SJCRH30 (cell line): ENCODE measurements at regions not wholly inside any gene's neighbourhood (a gene's known extent, or its start where the extent isn't known, plus 50 kb on each side); places are given as distances from the start of the nearest gene placed in this dataset.
"Not testable (repeated sequence)": the region's sequence is repeated elsewhere in the genome, so short reads cannot be mapped to it uniquely, and the experiment has no call there.

Source experiments
- DNase-seq, 2 experiments: peaks; one replicate each; pipeline ENCODE4 v3.0.0-alpha.2; 2015 to 2020
- H3K27ac ChIP-seq: fragments of 250-450 bp; sonication (Bioruptor Pico); 2 replicates; pipeline ENCODE4 v1.5.1; 2020; ENCODE audit warnings: mild to moderate bottlenecking, moderate library complexity
- H3K27me3 ChIP-seq: fragments of 250-450 bp; sonication (Bioruptor Pico); 2 replicates; pipeline ENCODE4 v1.5.1; 2020; ENCODE audit warnings: mild to moderate bottlenecking, moderate library complexity
- H3K36me3 ChIP-seq: fragments of 250-450 bp; sonication (Bioruptor Pico); 2 replicates; pipeline ENCODE4 v1.5.1; 2020; ENCODE audit warnings: mild to moderate bottlenecking, moderate library complexity
- H3K4me1 ChIP-seq: fragments of 250-450 bp; sonication (Bioruptor Pico); 2 replicates; pipeline ENCODE4 v1.5.1; 2020; ENCODE audit warnings: mild to moderate bottlenecking, moderate library complexity
- H3K4me3 ChIP-seq: fragments of 250-450 bp; sonication (Bioruptor Pico); 2 replicates; pipeline ENCODE4 v1.5.1; 2020; ENCODE audit warnings: mild to moderate bottlenecking, moderate library complexity
- H3K9me3 ChIP-seq: fragments of 250-450 bp; sonication (Bioruptor Pico); replicated peaks from 2 replicates; pipeline ENCODE4 v1.5.1; 2020; ENCODE audit warnings: mild to moderate bottlenecking, moderate library complexity

DNA sequence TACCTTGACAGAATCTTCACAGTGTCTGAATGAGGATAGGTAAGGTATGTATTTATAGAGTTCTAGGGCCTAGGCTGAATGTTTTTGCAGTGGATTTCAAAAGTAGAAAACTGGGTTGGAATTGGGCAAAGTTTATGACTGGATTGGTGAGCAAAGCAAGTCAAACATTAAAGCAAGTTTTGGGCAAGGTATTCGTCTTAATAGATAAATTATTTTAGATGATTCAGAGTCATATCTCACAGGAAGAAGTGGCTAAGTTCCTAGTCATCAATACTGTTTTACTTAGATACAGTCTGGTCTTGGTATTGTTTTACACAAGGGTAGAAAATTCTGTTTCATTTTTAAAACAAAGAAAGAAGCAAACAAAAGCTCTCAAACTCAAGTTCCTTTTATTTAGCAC is 284.1 kb upstream of the EPHA7 start:
- H3K9me3 ChIP-seq, result peaks cover 15% of the 10 kb centered on the region
- no peak overlapping the region for H3K4me3 ChIP-seq
- H3K27me3 ChIP-seq, result no peaks in the 10 kb centered on the region
- H3K27ac ChIP-seq, result no peak overlapping the region
- H3K36me3 ChIP-seq, result no peaks in the 10 kb centered on the region; the same call in 1 of the 2 replicates
- H3K4me1 ChIP-seq, result no peaks in the 10 kb centered on the region
- DNase-seq, result no peak

DNA sequence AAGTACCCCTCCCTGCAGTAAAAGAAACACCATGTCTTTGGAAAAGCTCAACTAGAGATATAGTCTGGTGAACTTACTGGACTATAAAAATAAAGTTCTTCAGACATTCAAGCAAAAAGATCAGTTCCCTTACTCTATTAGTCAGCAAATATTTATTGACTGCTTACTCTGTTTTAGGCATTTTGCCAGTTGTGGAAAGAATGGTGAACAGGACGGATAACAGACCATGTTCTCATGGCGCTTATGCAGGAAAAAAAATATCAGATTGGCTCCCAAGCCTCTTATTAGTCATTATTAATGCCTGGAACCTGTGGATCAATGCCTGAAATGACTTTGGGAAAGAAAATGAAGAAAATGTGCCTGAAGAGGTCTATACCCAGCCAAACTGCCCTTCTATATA is 282.2 kb upstream of the EPHA7 start:
- Histone ChIP-seq H3K4me1 (no peaks in the 10 kb centered on the region), H3K27me3 (no peaks in the 10 kb centered on the region), H3K4me3 (no peak overlapping the region), H3K27ac (no peak overlapping the region), H3K9me3 (peaks cover 7% of the 10 kb centered on the region), H3K36me3 (no peaks in the 10 kb centered on the region; the same call in 1 of the 2 replicates)
- DNase-seq, result no peak

DNA sequence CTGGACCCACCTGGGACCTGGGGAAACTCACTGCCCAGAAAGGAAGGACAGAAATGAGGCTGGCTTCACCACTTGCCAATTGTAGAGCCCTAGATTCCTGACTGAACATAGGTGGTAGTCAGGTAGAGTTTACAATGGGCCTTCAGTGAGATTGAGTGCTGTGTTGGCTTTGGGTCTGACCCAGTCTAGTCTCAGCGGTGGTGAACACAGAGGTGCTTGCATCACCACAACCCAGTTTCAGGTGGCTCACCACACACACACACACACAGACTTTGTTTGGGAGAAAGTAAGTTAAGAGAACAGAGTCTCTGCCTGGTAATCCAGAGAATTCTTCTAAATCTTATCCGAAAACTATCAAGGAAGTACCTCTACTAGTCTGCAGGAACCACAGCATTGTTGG is 266.1 kb upstream of the EPHA7 start:
- H3K4me1 ChIP-seq, result no peaks in the 10 kb centered on the region
- no peak overlapping the region for H3K27ac ChIP-seq
- 0 out of 2 replicates have a peak, but pooled peaks cover 3% of the 10 kb centered on the region for H3K9me3 ChIP-seq
- no peak overlapping the region for H3K4me3 ChIP-seq
- no peaks in the 10 kb centered on the region for H3K27me3 ChIP-seq
- no peak for DNase-seq
- H3K36me3 ChIP-seq, result no peaks in the 10 kb centered on the region

DNA sequence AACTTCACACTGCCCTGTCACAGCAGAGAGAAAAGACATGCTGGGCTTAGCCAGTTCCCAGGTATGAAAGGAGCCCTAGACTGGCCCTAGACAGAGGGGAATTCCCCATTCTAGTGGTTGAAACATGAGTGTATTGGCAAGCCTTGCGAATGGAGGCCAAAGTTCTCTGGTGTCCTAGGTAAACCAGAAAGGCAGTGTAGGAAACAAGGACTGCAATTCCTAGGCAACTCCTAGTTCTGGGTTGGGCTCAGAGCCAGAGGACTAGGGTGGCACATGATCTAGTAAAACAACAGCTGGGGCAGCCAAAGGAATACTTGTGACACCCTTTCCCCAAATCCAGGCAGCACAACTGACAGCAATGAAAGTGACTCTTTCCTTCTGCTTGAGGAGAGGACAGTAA is 265.0 kb upstream of the EPHA7 start:
- no peak overlapping the region for H3K4me3 ChIP-seq
- H3K36me3 ChIP-seq, result no peaks in the 10 kb centered on the region
- peaks cover 4% of the 10 kb centered on the region; the same call in 1 of the 2 replicates for H3K4me1 ChIP-seq
- H3K27me3 ChIP-seq, result no peaks in the 10 kb centered on the region
- no peak overlapping the region for H3K27ac ChIP-seq
- peak; percentile 36 to 57 for DNase-seq
- 0 out of 2 replicates have a peak, but pooled peaks cover 3% of the 10 kb centered on the region for H3K9me3 ChIP-seq

DNA sequence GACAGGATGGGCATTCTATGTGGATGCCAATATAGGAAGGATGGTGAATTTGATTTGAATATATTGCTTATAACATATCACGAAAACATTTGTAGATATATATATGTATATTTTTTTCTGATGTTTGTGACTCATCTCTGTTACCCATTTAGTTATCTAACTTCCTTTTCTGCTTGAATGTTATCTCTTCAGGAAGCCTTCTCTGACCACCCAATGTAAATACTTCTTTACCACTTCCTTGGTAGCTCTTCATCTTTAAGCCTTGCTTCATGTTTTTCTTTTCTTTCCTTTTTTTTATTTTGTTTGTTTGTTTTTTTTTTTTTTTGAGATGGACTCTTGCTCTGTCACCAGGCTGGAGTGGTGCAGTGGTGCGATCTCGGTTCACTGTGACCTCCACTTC is 260.5 kb upstream of the EPHA7 start:
- Histone ChIP-seq H3K36me3 (no peaks in the 10 kb centered on the region), H3K4me1 (peaks cover 19% of the 10 kb centered on the region), H3K27ac (no peak overlapping the region), H3K27me3 (no peaks in the 10 kb centered on the region), H3K4me3 (no peak overlapping the region), H3K9me3 (0 out of 2 replicates have a peak, but pooled peaks cover 3% of the 10 kb centered on the region)
- DNase-seq, result no peak

DNA sequence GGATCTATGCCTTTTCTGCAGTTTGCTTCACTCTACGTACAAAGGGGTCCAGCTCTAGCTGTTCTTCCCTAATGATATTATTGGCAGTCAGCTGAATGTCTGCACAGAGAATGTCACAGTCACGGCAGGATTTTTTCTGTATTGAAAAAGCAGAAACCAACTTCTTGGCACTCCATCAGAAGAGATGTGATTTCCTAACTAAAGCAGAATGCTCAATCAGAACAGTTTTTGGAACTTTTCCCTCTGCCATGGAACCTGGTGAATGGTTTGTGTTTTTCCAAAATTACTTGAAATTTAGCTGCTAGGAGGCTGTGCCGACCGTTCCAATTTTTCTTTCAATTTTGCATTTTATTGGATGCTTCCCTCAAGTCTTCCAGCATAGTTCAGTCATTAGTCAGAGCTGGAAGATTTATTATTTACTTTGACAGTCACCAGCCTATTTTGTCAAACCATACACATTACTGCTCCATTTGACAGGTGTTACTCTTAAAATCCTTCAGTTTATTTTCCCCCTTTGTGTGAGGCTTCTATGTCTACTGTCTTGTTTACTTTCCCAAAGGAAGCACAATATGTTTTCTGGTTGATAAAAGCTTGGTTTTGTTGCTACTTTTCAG is 259.6 kb upstream of the EPHA7 start:
- H3K9me3 ChIP-seq, result 0 out of 2 replicates have a peak, but pooled peaks cover 3% of the 10 kb centered on the region
- H3K36me3 ChIP-seq, result no peaks in the 10 kb centered on the region
- H3K4me3 ChIP-seq, result peak overlapping the region; percentile 39
- peak overlapping the region; percentile 14; the same call in 1 of the 2 replicates for H3K27ac ChIP-seq
- DNase-seq, result peak in 1 of 2 experiments; percentile 32
- H3K27me3 ChIP-seq, result no peaks in the 10 kb centered on the region
- peaks cover 19% of the 10 kb centered on the region for H3K4me1 ChIP-seq

DNA sequence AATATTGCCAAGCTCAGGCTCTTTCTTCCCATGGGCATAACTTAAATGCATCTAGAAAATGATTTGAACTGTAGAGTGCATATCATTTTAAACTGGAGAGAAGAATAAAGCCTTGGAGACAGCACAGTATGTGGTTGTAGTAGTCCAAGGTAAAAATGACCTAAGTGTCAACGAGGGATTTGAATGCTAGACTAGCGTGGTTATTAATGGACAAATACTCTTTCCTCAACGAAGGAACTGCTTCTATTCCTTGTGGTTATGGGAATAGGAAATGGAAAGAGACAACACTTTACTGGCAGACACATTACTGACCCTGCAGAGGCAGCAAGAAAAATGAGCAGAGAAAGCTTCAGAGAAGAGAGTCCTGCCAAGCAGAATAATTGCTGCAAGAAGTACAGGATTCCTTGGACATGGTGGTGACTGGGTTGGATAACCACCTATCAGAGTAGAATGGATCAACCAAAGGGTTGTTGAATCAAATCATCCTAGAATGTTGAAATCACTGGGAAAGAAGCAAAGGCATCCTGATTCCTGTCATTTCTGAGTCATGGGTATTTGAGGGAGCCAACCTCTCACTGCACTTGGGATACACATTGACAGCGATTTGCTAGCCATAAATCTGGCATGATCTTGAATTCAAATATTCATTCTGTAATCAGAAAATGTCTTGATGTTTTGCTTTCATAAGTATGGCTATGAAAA is 258.1 kb upstream of the EPHA7 start:
- Histone ChIP-seq H3K4me1 (peaks cover 19% of the 10 kb centered on the region), H3K27me3 (no peaks in the 10 kb centered on the region), H3K27ac (no peak overlapping the region), H3K9me3 (no peaks in the 10 kb centered on the region), H3K4me3 (no peak overlapping the region), H3K36me3 (no peaks in the 10 kb centered on the region)
- DNase-seq, result no peak

DNA sequence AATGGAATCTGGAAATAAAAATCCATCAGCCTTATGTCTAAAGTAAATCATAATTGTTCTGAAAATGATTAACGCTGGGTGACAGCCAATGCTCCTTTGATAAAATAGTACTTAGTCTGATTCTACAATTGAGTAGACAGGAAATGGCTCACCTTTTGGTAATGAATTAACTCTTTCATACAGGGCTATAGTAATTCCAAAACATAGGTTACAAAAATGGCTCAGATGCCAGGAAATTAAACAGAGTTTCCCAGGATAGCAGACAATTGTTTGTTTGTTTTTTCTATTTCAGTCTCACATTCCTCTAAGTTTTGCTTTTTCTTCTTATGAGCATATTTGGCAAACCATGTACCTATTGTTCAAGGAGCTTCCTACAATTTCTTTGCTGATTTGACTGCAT is 257.2 kb upstream of the EPHA7 start:
- Histone ChIP-seq H3K9me3 (no peaks in the 10 kb centered on the region), H3K36me3 (no peaks in the 10 kb centered on the region), H3K4me1 (peaks cover 19% of the 10 kb centered on the region), H3K27ac (no peak overlapping the region), H3K27me3 (no peaks in the 10 kb centered on the region), H3K4me3 (no peak overlapping the region)
- DNase-seq, result no peak

DNA sequence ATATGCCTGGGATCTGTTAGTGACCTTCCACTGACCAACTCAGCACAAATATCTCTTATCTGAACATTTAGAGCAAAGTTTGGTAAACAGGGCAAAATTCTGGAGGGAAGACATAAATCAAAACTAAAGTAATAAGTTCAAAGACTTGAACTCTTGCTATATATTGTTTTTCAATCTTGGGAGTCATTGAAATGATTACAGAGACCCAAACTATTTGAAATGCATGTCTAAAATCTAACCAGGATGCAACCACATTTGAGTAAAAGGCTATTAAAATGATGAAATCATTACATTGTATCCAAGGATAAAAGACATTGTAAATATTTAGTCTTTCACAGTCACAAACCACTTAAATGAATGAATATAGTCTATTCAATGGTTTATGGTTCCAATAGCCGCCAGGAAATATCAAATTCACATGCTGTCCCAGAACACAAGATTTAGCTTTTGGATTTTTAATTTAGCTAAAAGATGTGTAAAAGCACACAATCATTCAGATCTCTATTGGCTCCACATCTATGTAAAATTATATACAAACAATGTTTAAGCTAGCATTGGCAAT is 256.6 kb upstream of the EPHA7 start:
- Histone ChIP-seq H3K27ac (no peak overlapping the region), H3K27me3 (no peaks in the 10 kb centered on the region), H3K4me3 (no peak overlapping the region), H3K4me1 (peaks cover 19% of the 10 kb centered on the region), H3K9me3 (no peaks in the 10 kb centered on the region), H3K36me3 (no peaks in the 10 kb centered on the region)
- no peak for DNase-seq

DNA sequence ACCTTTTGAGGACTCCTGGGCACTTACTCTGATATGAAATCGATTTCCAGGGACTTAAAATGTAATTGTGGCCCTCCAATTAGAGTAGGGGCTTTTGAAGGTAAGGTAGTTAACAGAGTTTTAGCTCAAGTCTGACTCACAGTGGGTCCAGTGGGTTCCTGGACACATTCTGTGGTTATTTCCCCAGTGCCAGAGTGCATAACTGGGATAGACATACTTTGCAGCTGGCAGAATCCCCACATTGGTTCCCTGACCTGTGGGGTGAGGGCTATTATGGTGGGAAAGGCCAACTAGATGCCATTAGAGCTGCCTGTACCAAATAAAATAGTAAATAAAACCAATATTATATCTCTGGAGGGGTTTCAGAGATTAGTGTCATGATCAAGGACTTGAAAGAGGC is 243.8 kb upstream of the EPHA7 start:
- H3K9me3 ChIP-seq, result 0 out of 2 replicates have a peak, but pooled peaks cover 3% of the 10 kb centered on the region
- H3K27ac ChIP-seq, result no peak overlapping the region
- no peak overlapping the region for H3K4me3 ChIP-seq
- H3K27me3 ChIP-seq, result no peaks in the 10 kb centered on the region
- no peaks in the 10 kb centered on the region for H3K36me3 ChIP-seq
- no peak for DNase-seq
- no peaks in the 10 kb centered on the region for H3K4me1 ChIP-seq

DNA sequence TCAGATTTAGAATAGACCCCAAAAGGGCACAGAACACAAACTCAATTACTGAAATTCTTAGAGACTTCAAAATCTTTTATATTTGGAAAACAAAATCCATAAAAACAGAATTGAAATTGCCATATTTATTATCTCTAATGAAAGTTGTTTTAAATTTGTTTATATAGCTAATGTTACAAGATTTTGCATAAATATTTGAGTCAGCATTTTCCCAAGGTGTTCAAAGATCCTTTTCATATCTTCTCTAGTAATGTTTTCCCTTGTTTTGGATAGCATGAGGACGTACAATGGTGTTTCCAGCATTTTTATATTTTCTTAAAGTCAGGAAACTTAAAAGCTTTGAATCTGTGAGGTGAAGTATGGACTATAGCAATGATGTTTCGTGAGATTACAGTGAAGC is 235.2 kb upstream of the EPHA7 start:
- H3K9me3 ChIP-seq, result no peaks in the 10 kb centered on the region
- no peaks in the 10 kb centered on the region for H3K27me3 ChIP-seq
- H3K27ac ChIP-seq, result no peak overlapping the region
- H3K4me3 ChIP-seq, result no peak overlapping the region
- no peaks in the 10 kb centered on the region for H3K4me1 ChIP-seq
- no peaks in the 10 kb centered on the region for H3K36me3 ChIP-seq
- DNase-seq, result no peak

DNA sequence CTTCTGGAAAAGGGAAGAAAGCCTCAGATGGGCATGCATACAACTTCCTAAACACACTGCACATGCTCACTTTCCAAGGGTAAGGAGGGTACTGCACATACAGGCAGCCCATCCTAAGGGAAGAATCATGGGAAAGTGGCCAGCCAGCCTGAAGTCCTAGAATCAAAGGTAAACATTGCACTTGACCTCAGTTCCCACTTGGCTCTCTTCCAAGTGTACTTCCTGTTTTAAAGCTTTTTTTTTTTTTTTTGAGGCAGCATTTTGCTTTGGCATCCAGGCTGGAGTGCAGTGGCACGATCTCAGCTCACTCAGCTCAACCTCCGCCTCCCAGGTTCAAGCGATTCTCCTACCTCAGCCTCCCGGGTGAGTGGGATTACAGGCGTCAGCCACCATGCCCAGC is 225.3 kb upstream of the EPHA7 start:
- peak; percentile 8 to 42 for DNase-seq
- Histone ChIP-seq H3K4me3 (no peak overlapping the region), H3K9me3 (no peaks in the 10 kb centered on the region), H3K36me3 (no peaks in the 10 kb centered on the region), H3K27me3 (no peaks in the 10 kb centered on the region), H3K27ac (no peak overlapping the region), H3K4me1 (no peaks in the 10 kb centered on the region)

DNA sequence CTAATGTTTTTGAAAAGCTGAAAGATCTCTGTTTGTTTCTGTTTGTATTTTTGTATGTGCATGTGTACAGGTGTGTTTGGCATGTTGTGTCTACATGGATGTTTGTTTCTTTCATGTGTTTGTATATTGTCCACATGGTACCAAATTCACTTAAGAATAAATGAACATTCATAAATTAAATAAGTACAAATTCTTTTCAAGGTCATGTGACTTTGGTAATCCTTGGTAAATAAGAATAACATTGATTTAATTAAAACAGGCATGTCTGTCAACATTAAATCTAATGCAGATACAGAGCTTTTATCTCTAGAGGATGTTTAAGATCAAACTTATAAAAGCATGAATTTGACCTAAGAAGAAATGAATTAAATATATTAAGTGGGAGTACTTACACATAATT is 219.8 kb upstream of the EPHA7 start:
- Histone ChIP-seq H3K36me3 (no peaks in the 10 kb centered on the region), H3K4me3 (no peak overlapping the region), H3K4me1 (peaks cover 10% of the 10 kb centered on the region), H3K27ac (peak overlapping the region; percentile 15; the same call in 1 of the 2 replicates), H3K27me3 (no peaks in the 10 kb centered on the region), H3K9me3 (no peaks in the 10 kb centered on the region)
- DNase-seq, result no peak

DNA sequence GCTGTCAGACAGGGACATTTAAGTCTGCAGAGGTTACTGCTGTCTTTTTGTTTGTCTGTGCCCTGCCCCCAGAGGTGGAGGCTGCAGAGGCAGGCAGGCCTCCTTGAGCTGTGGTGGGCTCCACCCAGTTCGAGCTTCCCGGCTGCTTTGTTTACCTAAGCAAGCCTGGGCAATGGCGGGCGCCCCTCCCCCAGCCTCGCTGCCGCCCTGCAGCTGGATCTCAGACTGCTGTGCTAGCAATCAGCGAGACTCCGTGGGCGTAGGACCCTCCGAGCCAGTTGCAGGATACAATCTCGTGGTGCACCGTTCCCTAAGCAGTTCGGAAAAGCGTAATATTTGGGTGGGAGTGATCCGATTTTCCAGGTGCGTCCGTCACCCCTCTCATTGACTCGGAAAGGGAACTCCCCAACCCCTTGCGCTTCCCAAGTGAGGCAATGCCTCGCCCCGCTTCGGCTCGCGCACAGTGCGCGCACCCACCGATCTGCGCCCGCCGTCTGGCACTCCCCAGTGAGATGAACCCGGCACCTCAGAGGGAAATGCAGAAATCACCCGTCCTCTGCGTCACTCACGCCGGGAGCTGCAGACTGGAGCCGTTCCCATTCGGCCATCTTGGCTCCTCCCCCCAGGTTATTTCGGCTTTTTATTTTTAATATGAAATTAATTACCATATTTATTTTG is 217.8 kb upstream of the EPHA7 start:
- not testable (repeated sequence) for H3K4me3 ChIP-seq, H3K36me3 ChIP-seq, H3K27ac ChIP-seq, H3K27me3 ChIP-seq, H3K9me3 ChIP-seq, DNase-seq
- peaks cover 10% of the 10 kb centered on the region for H3K4me1 ChIP-seq

DNA sequence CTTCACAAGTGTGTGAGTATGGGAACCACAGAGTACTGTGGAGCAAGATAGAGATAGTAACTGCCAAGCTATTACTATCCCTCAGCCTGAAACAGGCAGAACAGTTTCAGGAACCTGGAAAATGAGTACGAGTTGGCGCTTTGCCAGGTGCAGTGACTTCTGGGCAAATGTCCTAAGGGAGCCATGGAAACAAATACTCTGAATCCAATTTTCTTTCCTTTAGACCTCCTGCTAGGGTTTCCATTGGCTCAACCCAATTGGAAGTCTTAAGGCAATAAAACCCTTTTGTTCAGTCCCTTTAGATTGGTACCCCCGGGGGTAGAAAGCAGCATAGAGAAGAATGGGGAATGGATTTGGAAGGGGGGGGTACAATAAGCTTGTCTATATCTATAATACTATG is 205.0 kb upstream of the EPHA7 start:
- H3K27me3 ChIP-seq, result no peaks in the 10 kb centered on the region
- peak in 1 of 2 experiments; percentile 44 for DNase-seq

More for the DNA sequence above, 205.0 kb upstream of the EPHA7 start:
- Histone ChIP-seq H3K36me3 (no peaks in the 10 kb centered on the region), H3K9me3 (0 out of 2 replicates have a peak, but pooled peaks cover under 1% of the 10 kb centered on the region), H3K4me3 (no peak overlapping the region), H3K27ac (no peak overlapping the region), H3K4me1 (no peaks in the 10 kb centered on the region)
